ENCODE measurements at regions not wholly inside any gene's neighbourhood (a gene's known extent, or its start where the extent isn't known, plus 50 kb on each side); places are given as distances from the start of the nearest gene placed in this dataset.
"Not testable (repeated sequence)": the region's sequence is repeated elsewhere in the genome, so short reads cannot be mapped to it uniquely, and the experiment has no call there.

DNA sequence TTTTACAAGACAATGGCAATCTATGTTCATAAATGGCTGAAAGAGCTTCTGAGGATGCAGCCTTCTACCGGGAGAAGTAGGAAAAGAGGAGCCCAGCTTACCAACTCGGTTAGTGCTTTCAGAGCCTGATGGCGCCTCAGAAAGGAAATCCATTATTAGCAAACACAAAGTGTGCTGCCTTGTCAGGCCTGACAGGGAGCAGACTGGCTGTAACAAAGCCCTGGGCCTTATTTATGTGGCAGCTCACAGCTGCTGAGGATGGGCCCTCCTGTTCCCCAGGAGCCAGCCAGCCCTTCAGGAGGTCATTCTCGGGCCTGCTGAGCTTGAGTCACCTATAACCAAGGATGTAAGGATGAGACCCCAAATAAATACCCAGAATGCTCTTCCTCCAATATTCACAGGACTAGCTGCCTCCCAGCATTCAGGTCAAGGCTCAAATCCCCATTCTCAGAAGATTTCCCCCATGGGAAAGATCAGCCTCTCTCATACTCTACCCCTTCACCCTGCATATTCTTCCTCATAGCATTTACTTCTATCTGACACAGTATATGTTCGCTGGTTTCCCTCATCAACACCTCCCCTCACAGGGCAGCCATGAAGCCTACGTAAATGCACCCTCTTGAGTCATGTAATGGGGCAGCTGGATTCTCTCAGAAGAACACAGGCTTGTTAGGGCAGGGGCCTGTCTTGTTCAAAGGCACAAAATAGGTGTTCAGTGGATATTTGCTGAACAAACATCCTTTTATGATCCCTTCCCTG lies 227.0 kb upstream of the RASGEF1B start:
- DNase-seq, result no peak

DNA sequence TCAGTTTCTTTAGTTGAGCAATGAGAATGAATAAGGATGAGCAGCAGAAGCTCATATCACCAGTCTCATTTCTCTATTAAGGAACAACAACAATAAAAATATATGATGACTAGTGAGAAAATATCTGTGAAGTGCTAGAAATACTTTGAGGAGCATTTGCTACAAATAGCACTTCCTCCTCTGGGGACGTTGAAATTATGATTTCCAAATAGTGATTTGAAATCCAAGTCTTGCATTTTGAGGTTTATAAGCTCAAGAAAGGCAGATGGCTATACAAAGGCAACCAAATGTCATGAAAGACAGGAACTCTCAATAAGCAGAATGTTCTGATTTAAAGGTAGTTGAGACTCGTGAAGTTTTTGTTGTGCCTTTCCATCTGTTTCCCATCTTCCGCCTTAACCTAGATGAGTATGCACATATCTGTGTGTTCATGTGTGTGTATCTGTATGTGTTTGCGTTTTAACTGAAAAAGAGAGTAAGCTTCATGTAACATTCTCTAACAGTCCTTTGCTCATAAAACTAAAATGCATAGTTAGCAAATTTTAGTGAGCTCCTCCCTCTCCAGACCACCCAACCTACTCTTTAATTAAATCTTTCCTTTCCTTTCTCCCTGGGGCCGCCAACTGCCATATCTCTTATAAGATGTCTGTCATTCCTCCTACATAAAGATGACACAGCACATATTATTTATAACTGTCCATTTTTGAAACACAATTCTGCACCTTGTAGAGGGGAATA lies 222.6 kb upstream of the RASGEF1B start:
- DNase-seq, result no peak

DNA sequence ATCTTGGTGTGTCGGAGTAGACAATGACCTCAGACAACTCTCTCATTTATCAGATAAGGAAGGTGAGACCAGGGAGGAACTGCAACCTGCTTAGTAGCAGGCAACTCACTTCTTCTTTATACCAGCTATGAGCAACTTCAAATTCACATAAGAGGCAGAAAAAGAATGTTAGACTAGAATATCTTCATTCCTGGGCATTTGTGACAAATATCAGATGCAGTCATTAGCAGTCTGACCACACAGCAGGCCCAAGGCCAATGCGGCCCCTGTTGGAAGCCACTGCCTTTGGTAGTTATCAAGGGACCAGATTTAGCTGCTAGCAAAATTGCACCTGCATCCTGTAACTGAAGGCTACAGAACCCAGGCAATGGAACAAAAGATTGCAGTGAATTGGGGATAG lies 219.2 kb upstream of the RASGEF1B start:
- DNase-seq, result no peak

DNA sequence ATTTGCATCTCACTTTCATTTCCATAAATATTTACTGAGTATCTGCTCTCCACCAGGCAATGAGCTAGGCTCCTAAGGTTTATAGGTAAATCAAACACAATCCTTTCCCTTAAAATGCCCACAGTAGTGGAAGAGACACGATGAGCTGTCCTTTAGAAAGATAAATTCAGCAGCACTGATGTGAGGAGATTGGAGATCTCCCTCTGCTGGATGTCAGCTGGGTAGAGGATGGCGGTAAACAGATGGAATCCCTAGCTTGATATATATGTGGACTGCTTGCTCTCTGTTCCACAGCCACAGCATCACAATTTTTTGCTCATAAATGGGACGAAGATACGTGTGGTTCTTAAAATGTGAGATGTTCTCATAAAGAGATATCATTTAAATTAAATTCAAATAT lies 216.4 kb upstream of the RASGEF1B start:
- DNase-seq, result no peak

DNA sequence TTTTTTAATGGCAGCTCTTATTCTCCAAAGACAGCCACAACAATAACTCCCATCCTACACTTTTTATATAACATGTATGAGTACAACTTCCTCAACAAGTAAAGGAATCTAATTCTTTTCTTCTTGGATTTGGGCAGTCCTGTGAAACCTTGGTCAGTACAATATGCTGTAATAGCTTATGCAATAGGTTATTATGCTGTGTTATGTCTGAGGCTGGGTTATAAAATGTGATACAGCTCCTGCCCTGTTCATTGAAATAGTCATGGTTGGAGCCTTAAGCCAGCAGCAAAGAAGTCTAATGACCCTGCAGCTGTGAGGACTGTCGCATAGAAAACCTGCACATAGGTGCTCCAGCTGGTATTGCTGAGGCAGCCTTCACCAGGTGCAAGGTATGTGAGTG lies 215.8 kb upstream of the RASGEF1B start:
- DNase-seq, result no peak

DNA sequence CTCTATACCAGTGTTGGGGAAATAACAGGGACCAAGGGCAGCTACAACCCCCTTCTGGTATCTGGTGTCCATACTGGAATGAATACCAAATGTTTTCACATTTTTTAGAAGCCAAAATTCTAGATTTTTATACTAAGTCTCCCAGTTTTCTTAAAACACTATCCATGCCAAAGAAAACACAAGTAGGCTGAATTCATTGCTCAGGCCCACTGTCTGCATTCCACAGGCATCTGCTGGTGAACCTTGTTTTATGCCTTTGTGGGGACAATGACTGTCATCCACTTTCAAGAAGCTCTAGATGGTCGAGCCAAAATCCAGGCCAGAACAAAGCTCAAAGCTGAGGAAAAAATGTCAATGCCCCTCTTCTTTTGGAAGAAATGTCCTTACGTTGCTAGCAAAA lies 213.4 kb upstream of the RASGEF1B start:
- DNase-seq, result no peak

DNA sequence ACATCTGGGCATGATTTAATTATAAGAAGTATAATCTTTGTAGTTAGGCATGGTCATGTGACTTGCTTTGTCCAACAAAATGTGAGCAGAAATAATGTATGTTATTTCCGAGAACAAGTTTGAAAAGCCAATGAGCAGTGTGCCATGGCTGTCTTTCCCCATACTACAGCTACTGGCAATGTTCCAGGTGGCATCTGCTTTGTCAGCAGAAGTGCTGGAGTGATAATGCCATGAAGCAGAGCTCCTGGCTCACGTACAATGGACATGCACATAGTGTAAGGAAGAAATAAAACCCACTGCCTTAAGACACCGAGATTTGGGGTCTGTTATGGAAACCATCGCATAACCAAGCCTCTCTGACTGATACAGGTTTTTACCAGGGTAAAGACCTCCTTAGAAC lies 212.6 kb upstream of the RASGEF1B start:
- no peak for DNase-seq

DNA sequence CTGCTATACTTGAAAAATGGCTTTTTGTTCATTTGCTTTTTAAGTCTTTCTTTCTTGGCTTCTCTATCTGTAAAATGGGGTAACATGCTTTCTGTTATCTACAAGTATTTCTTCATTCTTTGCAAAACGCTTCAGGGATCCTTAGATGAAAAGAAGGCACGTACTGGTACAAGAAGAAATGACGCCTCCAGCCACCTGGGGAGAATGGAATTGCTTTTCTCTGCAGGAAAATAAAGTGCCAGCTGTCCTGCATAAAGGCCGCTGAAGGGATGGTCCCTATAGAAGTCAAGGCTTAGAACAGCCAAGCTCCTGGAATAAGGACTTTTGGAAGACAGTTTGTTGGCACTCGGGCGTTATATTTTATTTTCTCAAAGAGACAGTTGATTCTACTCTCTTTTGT lies 210.8 kb upstream of the RASGEF1B start:
- no peak for DNase-seq

DNA sequence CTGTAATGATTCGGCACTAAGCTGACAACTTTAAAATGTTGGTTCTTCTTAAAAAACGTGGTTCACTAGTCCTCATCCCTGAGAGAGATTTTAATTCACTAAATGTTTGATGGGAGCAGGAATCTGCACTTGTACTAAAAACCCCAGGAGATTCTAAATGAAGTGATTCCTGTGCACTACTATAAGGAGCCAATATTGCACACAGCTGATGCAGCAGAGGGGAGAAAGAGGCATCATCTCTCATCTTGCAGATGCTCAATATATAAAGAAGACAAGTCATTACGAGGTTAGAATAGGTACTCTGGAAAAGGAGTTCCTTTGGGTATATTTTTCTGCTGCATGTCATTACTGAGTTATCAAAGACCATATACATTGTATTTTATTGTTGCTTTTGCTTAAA lies 207.6 kb upstream of the RASGEF1B start:
- no peak for DNase-seq

DNA sequence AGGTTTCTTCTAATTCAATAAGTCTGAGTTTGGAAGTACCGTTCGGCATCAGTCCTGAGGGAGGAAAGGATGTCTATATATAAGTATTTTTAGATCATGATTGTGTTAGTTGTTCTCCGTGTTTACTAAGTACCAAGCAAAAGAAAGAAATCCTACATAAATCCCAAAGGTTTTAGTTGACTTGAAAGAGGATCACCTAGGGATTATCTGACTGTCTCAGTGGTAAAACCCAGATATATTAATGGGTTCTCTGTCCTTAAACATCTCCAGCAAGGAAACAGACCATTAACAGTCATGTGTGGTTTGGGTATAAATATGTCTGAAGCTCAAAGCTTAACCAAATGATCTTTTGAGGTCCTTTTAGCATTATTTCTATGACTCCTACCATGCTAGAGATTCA lies 207.1 kb upstream of the RASGEF1B start:
- no peak for DNase-seq

DNA sequence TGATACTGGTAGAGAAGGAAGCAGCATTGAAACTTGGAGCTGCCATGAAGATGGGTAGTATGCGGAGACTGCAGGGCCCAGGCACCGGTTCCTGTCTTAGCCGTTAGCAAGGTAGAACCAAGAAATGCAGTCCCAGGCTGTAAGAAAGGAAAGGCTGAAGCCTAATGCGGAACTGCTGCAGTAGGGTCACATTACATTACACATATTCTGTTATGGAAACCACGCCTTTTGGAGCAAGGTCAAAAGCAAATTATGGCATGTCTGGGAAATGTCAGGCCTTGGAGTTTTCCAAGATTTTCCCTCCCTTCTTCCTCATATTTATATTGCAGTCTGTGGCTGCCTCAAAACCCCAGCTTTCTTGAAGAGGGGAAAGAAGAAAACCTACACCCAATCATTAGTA lies 204.8 kb upstream of the RASGEF1B start:
- DNase-seq, result no peak

DNA sequence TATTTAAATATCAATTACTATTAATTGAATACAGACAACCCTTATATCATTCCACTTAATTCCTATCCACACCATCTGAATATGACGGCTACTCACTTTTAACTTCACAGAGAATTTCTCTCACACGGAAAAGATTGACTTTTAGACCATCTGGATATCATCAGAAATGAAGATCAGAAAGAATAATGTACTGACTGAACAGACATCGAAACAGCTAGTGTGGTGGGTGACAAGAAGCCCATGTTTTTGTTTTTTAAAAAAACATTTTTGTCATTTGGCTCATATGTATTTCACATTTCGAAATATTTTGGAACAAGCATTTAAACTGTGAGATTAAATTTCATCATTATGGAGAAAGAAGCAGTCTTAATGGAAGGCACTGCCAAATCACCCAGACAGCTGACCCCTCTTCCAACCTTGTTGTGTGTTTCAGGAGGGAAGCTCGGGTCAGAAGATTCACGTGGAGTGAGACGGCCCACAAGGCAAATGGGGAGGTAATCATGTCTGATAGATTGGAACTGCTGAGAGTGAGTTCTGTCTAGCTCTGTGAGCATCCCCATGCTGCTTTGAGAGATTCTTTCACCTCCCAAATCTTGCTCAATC lies 204.2 kb upstream of the RASGEF1B start:
- DNase-seq, result no peak

DNA sequence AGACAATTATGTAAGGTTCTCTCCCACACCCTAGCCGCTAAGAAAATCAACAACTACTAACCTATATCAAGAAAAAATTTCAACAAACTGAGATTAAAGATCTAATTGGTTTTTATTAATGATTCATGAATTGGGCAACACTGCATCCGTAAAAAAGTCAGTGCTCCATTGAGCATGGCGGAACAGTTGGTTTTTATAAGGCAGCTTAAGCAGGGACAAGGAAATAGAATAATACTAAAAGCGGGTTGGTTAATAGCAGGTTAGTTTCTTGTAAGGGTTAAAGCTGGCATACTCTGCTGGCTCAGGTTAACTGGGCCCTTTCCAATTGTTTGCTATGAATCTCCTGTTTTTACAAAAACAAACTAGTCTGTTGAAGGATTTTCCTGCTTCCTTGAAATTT lies 202.3 kb upstream of the RASGEF1B start:
- no peak for DNase-seq

DNA sequence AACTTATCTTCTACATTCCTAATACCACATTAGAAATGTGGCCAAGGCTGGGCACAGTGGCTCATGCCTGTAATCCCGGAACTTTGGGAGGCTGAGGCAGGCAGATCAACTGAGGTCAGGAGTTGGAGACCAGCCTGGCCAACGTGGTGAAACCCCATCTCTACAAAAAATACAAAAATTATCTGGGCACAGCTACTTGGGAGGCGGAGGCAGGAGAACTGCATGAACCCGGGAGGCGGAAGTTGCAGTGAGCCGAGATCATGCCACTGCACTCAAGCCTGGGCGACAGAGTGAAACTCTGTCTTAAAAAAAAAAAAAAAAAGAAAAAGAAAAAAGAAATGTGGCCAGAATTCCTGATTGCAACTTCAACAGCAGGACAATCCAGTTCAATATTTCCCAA lies 196.6 kb upstream of the RASGEF1B start:
- DNase-seq, result not testable (repeated sequence)

DNA sequence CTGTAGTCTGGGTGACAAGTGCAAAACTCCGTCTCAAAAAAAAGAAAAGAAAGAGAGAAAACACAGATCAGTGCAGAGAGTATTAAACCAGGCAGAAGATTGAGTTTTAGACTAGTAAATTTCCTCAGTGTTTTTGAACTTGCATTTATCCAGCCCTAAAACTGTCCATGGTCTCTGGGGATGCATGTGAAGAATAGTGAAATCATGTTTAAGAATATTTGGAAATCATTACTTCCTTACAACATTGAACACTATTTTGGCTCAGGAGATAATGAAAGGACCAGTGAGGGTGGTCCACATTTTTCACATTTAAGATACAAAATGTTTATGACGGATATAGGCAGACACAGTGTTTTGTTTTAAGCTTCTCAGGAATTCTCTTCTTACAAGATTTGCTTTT lies 195.8 kb upstream of the RASGEF1B start:
- DNase-seq, result no peak

DNA sequence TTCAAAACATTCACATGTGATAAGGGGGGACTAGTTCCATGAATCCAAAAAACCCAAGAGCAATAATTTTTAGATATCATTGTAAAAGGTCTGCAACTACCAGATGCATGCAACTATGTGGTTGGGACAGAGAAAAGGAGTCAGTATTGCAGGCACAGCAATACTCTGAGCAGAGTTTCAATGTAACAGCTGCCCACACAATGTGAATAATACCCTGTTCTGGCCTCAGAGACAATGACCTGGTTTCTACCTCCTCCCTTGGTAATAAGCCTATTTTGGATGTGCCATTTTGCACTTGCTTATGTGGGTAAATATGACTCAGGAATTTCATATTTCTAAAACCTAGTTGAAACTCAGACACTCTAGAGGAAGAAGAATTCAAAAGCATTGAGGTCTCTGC lies 194.8 kb upstream of the RASGEF1B start:
- no peak for DNase-seq

DNA sequence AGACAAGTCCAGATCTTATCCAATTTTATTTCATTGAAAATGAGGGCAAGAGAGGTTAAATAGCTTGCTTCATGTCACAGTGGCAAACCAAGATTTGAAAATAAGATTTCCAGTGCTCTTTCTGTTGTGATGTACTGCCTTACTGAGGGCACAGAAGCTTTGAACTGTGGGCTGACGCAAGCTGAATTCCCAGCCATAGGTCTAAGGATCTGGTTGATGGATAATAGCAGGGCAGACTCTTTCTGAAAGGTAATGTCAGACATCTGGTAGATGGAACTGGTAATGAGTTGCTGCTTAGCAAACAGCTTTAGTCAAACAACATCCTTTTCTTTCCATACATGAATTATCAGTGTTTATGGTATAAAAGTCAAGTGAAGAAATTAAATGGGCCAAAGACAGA lies 193.9 kb upstream of the RASGEF1B start:
- no peak for DNase-seq

DNA sequence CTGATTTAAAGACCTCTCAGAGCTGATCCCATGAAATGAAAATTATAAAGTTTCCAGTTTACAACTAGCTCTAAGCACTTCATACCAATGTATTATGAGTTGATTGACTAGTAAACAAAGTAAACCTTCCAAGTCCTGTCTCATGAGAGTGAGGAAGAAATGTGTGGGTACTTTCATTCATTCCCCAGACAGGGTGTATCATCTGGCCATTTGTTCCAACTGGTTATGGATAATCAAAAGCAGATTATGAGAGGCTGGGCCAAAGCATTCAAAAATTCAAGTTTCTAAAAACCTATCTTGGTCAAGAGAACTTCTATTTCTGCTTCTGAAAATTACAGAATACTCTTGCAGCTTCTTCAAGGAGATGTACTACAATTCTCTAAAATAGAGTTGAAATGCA lies 193.3 kb upstream of the RASGEF1B start:
- DNase-seq, result no peak

DNA sequence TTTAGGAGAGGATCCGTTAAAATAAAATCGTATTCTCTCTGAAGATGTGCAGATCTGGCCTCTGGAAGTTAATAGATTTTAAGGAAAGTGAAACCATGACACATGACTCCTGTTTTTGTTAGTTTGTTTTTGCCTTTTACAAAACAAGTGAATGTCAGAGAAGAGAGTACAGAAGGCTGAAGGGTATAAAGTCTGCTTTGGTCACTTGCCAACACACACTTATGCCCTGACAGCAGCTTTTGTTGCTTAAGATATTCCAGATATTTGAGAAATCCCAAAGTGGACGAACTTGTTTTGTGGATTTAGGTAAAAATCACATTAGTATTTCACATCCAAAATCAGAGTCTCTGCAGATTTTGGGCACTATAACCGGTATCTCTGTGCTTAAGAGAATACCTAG lies 192.4 kb upstream of the RASGEF1B start:
- no peak for DNase-seq

DNA sequence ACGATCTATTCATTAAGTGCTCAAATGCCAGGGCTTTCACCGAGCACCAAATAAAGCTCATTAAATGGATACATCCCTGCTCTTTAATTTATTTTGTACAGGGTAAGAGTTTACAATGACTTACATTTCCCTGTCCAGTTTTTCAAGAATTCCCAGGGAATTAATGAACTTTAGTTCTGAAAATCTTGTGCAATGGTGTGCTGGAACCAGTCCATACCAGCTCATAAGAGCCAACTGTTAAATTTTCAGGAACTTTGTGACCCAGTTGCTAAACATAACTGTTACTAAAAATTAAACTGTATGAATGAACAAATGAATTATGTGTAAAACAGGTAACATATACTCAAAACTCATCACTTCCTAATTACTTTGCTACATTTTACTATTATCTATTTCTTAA lies 191.7 kb upstream of the RASGEF1B start:
- no peak for DNase-seq

DNA sequence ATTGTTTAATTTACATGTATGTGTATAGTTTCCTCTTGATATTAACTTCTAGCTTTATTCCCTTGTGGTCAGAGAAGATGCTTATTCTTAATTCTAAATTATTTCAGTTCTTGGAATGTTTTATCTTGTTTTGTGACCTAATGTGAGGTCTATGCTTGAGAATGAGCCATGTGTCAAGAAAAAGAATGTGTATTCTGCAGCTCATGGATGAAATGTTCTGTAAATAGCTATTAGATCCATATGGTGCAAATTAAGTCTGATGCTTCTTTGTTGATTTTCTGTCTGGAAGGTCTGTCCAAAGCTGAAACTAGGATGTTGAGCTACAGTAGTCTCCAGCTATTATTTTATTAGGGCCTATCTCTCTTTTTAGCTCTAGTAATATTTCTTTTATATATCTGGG lies 187.3 kb upstream of the RASGEF1B start:
- DNase-seq, result no peak

DNA sequence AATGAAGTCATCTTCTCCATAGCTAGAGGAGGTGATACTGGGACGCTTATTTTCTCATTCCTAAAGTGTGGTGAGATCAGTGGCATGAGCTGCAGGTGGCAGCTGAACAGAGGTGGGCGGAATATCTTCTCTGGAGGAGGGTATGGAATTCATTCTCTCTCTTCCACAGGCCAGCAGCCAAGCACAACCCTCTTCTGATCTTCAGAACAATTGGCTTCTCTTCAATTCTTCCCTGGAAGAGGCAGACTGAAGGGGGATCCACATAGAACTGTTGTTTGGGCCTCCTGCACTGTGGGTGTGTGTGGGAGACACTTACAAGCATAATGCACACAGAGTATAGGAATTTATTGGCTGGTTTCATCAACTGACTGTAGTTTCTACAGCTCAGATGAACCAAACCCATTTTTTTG lies 180.4 kb upstream of the RASGEF1B start:
- DNase-seq, result no peak

DNA sequence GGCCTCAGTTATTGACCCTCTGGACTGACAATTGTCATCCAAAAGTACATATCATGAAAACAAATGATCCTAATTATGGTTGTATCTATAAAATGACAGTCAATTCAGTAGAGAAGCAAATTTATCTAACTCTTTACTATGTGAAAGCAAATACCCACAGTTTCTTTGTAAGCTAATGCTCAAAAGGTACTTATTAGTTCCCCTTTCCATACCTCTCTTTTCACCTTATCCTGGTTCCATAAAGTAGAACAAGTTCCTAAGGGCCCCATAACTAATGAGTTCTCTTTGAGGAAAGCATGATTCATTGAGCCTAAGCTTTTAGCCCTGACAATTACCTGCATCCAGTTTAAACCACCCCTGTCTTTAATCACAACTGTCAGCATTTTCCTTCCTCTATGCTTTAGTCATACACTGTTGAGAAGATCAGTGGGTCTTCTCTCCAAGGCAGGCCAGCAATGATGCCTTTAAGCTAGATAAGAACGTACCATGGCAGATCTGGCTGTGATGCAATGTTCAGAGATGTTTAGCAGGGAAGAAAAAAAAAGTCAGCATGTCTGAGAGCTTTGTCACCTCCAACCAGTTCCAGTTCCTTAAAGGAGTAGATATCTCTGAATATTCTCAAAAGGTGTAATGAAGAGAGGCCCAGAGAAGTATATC lies 179.7 kb upstream of the RASGEF1B start:
- DNase-seq, result no peak

Data from HCEC 1CT (cell line).